Tibial nerve (tissue), 4 donors: ENCODE measurements at regions not wholly inside any gene's neighbourhood (a gene's known extent, or its start where the extent isn't known, plus 50 kb on each side); places are given as distances from the start of the nearest gene placed in this dataset.

ENCODE experiments used
- CTCF ChIP-seq, 5 experiments: fragments of 200-600 bp in 3 of 5; fragments of 450-650 bp in 2 of 5; sonication (generic) in 3 of 5; IDR thresholded peaks; one replicate each; pipeline ENCODE4 v1.5.1; 2016 to 2019; ENCODE audit warnings: antibody characterized with exemption in 5 of 5, mild to moderate bottlenecking in 3 of 5, moderate library complexity in 2 of 5
- EP300 ChIP-seq, 2 donors: sonication (generic); formaldehyde crosslinking; IDR thresholded peaks; one replicate each; pipeline ENCODE4 v1.6.1; 2017; ENCODE audit warnings: antibody characterized with exemption in 2 of 2, mild to moderate bottlenecking in 1 of 2
- POLR2A ChIP-seq, 2 donors: fragments of 450-650 bp; IDR thresholded peaks; one replicate each; pipeline ENCODE4 v1.6.1; 2017; ENCODE audit warnings: antibody characterized with exemption in 2 of 2, mild to moderate bottlenecking in 2 of 2, moderate library complexity in 2 of 2

GRCh38 chr16:86640265-86640843, 62.0 kb downstream of the FOXL1 start:
- no peak for TF ChIP-seq CTCF (IDR thresholded peaks at IDR 0.05)
- no peak for TF ChIP-seq EP300 (IDR thresholded peaks at IDR 0.05)
- no peak for TF ChIP-seq POLR2A (IDR thresholded peaks at IDR 0.05)
